ENCODE measurements at regions not wholly inside any gene's neighbourhood (a gene's known extent, or its start where the extent isn't known, plus 50 kb on each side); places are given as distances from the start of the nearest gene placed in this dataset.

DNA sequence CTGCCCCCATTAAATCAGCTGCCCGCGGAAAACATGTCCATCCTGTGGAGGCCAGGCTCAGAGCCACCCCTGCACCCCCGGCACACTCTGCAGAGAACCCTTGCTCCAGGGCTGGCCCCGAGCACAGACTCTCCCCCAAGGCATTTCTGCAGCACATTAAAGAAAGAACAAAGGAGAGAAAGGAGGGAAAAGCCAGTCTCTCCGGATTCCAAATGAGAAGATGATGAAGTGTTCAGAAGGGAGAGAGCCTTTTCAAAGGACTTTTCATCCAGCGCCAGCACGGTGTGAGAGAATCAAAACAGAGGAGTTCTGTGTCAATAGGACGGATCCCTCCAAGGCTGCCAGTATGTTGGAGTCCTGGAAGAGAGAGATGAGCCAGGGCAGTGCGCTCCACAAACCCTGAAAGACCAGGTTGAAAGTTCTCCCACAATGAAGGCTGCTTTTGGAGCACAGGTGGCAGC, 498.3 kb downstream of the NPHP4 start:
- TF ChIP-seq EP300 (IDR thresholded peaks at IDR 0.05) (no peak), POLR2A (IDR thresholded peaks at IDR 0.05) (no peak)
- TF ChIP-seq, protein P1, sequence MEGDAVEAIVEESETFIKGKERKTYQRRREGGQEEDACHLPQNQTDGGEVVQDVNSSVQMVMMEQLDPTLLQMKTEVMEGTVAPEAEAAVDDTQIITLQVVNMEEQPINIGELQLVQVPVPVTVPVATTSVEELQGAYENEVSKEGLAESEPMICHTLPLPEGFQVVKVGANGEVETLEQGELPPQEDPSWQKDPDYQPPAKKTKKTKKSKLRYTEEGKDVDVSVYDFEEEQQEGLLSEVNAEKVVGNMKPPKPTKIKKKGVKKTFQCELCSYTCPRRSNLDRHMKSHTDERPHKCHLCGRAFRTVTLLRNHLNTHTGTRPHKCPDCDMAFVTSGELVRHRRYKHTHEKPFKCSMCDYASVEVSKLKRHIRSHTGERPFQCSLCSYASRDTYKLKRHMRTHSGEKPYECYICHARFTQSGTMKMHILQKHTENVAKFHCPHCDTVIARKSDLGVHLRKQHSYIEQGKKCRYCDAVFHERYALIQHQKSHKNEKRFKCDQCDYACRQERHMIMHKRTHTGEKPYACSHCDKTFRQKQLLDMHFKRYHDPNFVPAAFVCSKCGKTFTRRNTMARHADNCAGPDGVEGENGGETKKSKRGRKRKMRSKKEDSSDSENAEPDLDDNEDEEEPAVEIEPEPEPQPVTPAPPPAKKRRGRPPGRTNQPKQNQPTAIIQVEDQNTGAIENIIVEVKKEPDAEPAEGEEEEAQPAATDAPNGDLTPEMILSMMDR (IDR thresholded peaks at IDR 0.05), result no peak
